ENCODE measurements at regions not wholly inside any gene's neighbourhood (a gene's known extent, or its start where the extent isn't known, plus 50 kb on each side); places are given as distances from the start of the nearest gene placed in this dataset.

- no peak for TF ChIP-seq EZH2phosphoT487 (IDR thresholded peaks at IDR 0.05; ENCODE audit: borderline replicate concordance, low read length)
- TF ChIP-seq CTCF (IDR thresholded peaks at IDR 0.05; ENCODE audit: low read depth, low read length, poor library complexity, severe bottlenecking) = no peak
These were observed 854.8 kb downstream of the EPHA4 start for GRCh38 chr2:220717283-220717682.
